ENCODE measurements at regions not wholly inside any gene's neighbourhood (a gene's known extent, or its start where the extent isn't known, plus 50 kb on each side); places are given as distances from the start of the nearest gene placed in this dataset.
A peak's percentile ranks its signal among the peaks of the same experiment; 100 is the strongest.

DNA sequence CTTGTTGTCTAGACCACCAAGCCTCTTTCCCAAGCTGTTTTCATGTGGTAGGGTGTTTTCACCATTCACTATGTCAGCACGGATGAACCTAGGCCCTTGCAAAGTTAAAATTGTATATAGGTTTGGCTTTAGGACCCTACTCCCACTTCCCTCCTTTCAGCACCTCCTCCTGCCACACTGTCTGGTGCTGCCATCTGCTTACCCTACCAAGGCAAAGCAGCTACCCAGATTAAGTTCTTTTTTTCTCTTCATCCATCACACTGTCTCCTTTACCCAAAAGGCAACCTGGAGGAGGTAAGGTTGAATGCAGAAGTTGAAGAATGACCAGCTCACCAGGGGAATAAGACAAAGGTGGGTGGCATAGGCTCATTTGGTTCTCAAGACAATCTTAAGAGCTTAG, 184.0 kb downstream of the CDC5L start:
- no peak for TF ChIP-seq CTCF (IDR thresholded peaks at IDR 0.05)

- no peak for TF ChIP-seq CTCF (IDR thresholded peaks at IDR 0.05)
These were observed 184.8 kb downstream of the CDC5L start for GRCh38 chr6:44572346-44572745.

GRCh38 chr6:44575644-44576043, 188.1 kb downstream of the CDC5L start:
- TF ChIP-seq CTCF (IDR thresholded peaks at IDR 0.05), result no peak

DNA sequence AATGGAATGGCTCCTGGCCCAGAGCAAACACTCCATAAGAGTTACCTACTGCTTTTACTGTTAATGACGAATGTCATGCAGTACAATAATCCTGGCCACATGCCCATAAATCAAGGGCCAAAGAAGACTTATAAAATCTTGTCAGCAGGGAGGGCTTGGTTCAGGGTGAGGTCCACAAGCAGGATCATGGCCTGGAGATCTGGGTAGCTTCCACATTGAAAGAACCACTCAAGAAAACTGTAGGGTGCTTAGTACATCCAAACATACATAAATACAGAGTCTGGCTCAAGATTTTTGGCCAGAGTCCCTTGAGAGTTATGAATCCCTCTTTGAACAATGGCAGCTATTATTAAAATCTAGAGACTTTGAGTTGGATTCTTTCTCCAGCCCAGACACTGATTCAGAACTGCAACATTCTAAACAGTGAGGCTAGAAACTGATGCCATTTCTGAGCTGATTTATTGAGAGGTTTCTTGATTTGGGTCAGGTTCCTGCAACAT, 188.7 kb downstream of the CDC5L start:
- no peak for TF ChIP-seq CTCF (IDR thresholded peaks at IDR 0.05)

GRCh38 chr6:44580901-44581300, 193.4 kb downstream of the CDC5L start:
- no peak for TF ChIP-seq CTCF (IDR thresholded peaks at IDR 0.05)

- TF ChIP-seq CTCF (IDR thresholded peaks at IDR 0.05), result no peak
These were observed 195.4 kb downstream of the CDC5L start for GRCh38 chr6:44582930-44583329.

DNA sequence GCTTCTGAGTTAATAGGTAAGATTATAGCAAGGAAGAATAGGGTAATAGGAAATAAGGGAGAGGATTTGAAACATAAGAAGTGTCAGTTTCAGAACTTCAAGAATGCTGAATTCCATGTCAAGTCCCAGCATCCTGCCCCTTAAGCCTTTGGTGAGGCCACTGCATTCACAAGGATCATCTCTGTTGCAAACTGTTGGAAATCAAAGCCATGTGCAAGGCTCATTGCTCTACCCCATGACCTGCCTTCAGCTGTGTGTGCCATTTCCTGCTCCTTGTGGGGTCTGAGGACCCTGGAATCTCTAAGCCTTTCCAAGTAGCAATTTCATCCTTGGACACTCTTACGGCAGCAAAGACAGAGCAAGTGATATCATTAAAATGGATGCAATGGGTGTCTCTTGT, 203.0 kb downstream of the CDC5L start:
- TF ChIP-seq CTCF (IDR thresholded peaks at IDR 0.05), result no peak

DNA sequence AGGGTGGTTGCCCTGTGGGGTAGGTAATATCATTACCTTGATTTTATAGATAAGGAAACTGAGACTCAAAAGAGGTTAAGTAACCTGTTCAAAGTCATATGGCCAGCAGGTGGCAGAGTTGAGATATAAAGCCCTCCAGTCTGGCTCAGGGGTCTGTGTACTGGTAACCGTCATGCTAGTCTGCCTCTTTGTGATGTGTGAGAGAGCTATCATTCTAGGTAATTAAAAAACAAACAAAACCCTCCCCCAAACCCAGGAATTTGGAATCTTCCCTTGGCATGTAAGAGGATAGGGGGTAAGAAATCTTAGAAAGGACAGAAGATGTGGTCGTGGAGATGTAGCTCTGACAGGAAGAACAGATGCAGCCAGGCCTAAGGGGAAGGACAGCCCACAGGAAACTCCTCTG, 206.0 kb downstream of the CDC5L start:
- TF ChIP-seq CTCF (IDR thresholded peaks at IDR 0.05), result peak; percentile 51

Measured in LNCAP (cell line).